Testis (tissue), 2 donors: ENCODE measurements at regions not wholly inside any gene's neighbourhood (a gene's known extent, or its start where the extent isn't known, plus 50 kb on each side); places are given as distances from the start of the nearest gene placed in this dataset.

Experiments
- CTCF ChIP-seq, 3 experiments: fragments of 450-650 bp in 2 of 3; fragments of 200-600 bp in 1 of 3; sonication (generic) in 1 of 3; IDR thresholded peaks; one replicate each; pipeline ENCODE4 v1.5.1; 2016 to 2019; ENCODE audit warnings: antibody characterized with exemption in 3 of 3, mild to moderate bottlenecking in 2 of 3, moderate library complexity in 1 of 3
- POLR2A ChIP-seq: fragments of 450-650 bp; IDR thresholded peaks from one replicate; pipeline ENCODE4 v1.6.1; 2017; ENCODE audit warnings: antibody characterized with exemption, mild to moderate bottlenecking, moderate library complexity

- TF ChIP-seq CTCF (IDR thresholded peaks at IDR 0.05) (no peak), POLR2A (no peak)
Measured at GRCh38 chr18:22625406-22625805, 207.7 kb upstream of the CTAGE1 start.
